Smooth muscle cell (in vitro differentiated cells): ENCODE measurements at regions not wholly inside any gene's neighbourhood (a gene's known extent, or its start where the extent isn't known, plus 50 kb on each side); places are given as distances from the start of the nearest gene placed in this dataset.

ENCODE experiments used
- DNase-seq: peaks from one replicate; lab custom pipeline; 2025; ENCODE audit not compliant: unreplicated experiment; lab: John Stamatoyannopoulos, UW
- H2AFZ ChIP-seq: fragments of 200-600 bp; sonication (generic); 2 replicates; pipeline ENCODE4 v1.6.0; 2016; ENCODE audit warnings: antibody characterized with exemption, low read depth, mild to moderate bottlenecking
- H3F3A ChIP-seq: fragments of 200-600 bp; sonication (generic); 2 replicates; pipeline ENCODE4 v1.6.0; 2017; ENCODE audit warnings: antibody characterized with exemption, low read depth
- H3K27ac ChIP-seq: fragments of 200-600 bp; sonication (generic); 2 replicates; pipeline ENCODE4 v1.5.1; 2016; ENCODE audit warnings: low read depth, mild to moderate bottlenecking
- H3K27me3 ChIP-seq: fragments of 200-600 bp; sonication (generic); 2 replicates; pipeline ENCODE4 v1.6.1; 2016; ENCODE audit warnings: low read depth, mild to moderate bottlenecking
- H3K36me3 ChIP-seq: fragments of 200-600 bp; sonication (generic); 2 replicates; pipeline ENCODE4 v1.5.1; 2016; ENCODE audit warnings: low read depth
- H3K4me1 ChIP-seq: fragments of 200-600 bp; sonication (generic); 2 replicates; pipeline ENCODE4 v1.5.1; 2016; ENCODE audit warnings: low read depth
- H3K4me2 ChIP-seq: fragments of 200-600 bp; sonication (generic); 2 replicates; pipeline ENCODE4 v1.6.0; 2016; ENCODE audit warnings: mild to moderate bottlenecking
- H3K4me3 ChIP-seq: fragments of 200-600 bp; sonication (generic); 2 replicates; pipeline ENCODE4 v1.5.1; 2016; ENCODE audit warnings: mild to moderate bottlenecking
- H3K79me2 ChIP-seq: fragments of 200-600 bp; sonication (generic); 2 replicates; pipeline ENCODE4 v1.6.0; 2016; ENCODE audit warnings: low read depth, mild to moderate bottlenecking
- H3K9ac ChIP-seq: fragments of 200-600 bp; sonication (generic); 2 replicates; pipeline ENCODE4 v1.6.0; 2016; ENCODE audit warnings: low read depth
- H3K9me3 ChIP-seq: fragments of 200-600 bp; sonication (generic); replicated peaks from 2 replicates; pipeline ENCODE4 v1.5.1; 2016; ENCODE audit warnings: low read depth
- H4K20me1 ChIP-seq: fragments of 200-600 bp; sonication (generic); 2 replicates; pipeline ENCODE4 v1.6.0; 2016; ENCODE audit warnings: low read depth
- CTCF ChIP-seq: fragments of 200-600 bp; sonication (generic); IDR thresholded peaks from 2 replicates; pipeline ENCODE4 v1.5.1; 2017; ENCODE audit warnings: borderline replicate concordance, mild to moderate bottlenecking, antibody characterized with exemption; ENCODE audit not compliant: insufficient read depth, poor library complexity, severe bottlenecking
- WGBS: methylation state at CpG from one replicate; pipeline ENCODE4 v1.1.7; 2016; ENCODE audit warnings: low lambda C conversion rate; 5-methylcytosine and 5-hydroxymethylcytosine counted together

DNA sequence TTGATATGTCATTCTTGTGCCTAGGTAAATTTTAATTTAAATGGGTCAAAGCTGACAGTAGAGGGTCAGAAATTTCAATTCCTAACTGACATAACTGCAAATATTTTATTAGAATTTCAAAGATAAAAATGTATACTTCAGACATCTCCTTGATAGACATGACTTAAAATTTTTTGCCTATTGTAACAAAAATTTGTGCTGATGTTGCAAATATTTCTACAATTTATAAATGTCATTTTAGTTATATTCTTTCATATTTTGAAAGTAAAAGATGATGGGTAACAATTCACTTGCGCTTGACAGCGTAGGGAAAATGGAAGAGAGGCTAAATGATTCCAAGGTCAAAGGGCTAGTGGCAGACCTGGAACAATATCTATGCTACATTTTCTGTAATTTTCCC is 220.3 kb upstream of the ST8SIA4 start:
- H3K27ac ChIP-seq, result no peak overlapping the region
- no peak overlapping the region for H3K4me3 ChIP-seq
- no peaks in the 10 kb centered on the region for H3K9me3 ChIP-seq
- no peaks in the 10 kb centered on the region for H3K4me1 ChIP-seq
- TF ChIP-seq CTCF, result no peak
- H4K20me1 ChIP-seq, result no peaks in the 10 kb centered on the region
- H3K36me3 ChIP-seq, result no peaks in the 10 kb centered on the region
- no peaks in the 10 kb centered on the region for H3F3A ChIP-seq
- H2AFZ ChIP-seq, result no peak overlapping the region
- 97% methylated on average over 2 of the region's 2 CpGs for WGBS
- H3K27me3 ChIP-seq, result no peaks in the 10 kb centered on the region
- no peak overlapping the region for H3K4me2 ChIP-seq
- no peak overlapping the region for H3K9ac ChIP-seq
- H3K79me2 ChIP-seq, result no peaks in the 10 kb centered on the region
- DNase-seq, result no peak

GRCh38 chr5:101112645-101113044 is 209.6 kb upstream of the ST8SIA4 start:
- no peak overlapping the region for H3K4me3 ChIP-seq
- no peak for DNase-seq
- H3F3A ChIP-seq, result no peaks in the 10 kb centered on the region
- no peaks in the 10 kb centered on the region for H3K9me3 ChIP-seq
- H3K9ac ChIP-seq, result no peak overlapping the region
- H2AFZ ChIP-seq, result no peak overlapping the region
- no peaks in the 10 kb centered on the region for H4K20me1 ChIP-seq
- H3K79me2 ChIP-seq, result no peaks in the 10 kb centered on the region
- no peaks in the 10 kb centered on the region for H3K36me3 ChIP-seq
- H3K4me2 ChIP-seq, result no peak overlapping the region
- TF ChIP-seq CTCF, result no peak
- H3K27me3 ChIP-seq, result no peaks in the 10 kb centered on the region
- no peaks in the 10 kb centered on the region for H3K4me1 ChIP-seq
- no peak overlapping the region for H3K27ac ChIP-seq

DNA sequence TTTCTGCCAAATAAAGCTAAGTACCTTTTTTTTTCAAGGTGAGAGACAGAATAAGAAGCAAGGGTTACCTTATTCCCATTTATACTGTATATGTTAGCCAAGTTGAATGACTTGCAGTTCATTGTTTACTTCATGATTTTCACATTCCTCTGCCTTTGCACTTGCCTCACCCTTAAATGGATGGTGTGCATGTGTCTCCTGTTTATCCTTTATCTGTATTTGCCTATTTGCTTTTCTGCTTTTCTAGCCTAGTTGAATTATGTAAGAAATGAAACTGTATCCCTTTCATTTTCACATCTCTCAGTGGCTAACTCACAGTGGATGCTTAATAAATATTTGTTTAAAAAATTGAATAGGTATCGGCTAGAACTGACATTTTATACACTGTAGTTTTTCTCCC is 200.8 kb upstream of the ST8SIA4 start:
- no peaks in the 10 kb centered on the region for H4K20me1 ChIP-seq
- H2AFZ ChIP-seq, result no peak overlapping the region
- H3K27me3 ChIP-seq, result no peaks in the 10 kb centered on the region
- H3K4me1 ChIP-seq, result no peaks in the 10 kb centered on the region
- no peak for TF ChIP-seq CTCF
- no peaks in the 10 kb centered on the region for H3K79me2 ChIP-seq
- H3K4me2 ChIP-seq, result no peak overlapping the region
- no peak overlapping the region for H3K9ac ChIP-seq
- no peaks in the 10 kb centered on the region for H3K36me3 ChIP-seq
- 95% methylated on average over 1 of the region's 1 CpG for WGBS
- no peaks in the 10 kb centered on the region for H3K9me3 ChIP-seq
- H3K4me3 ChIP-seq, result no peak overlapping the region
- no peak for DNase-seq
- H3K27ac ChIP-seq, result no peak overlapping the region
- H3F3A ChIP-seq, result no peaks in the 10 kb centered on the region

- Histone ChIP-seq H3K4me2 (no peak overlapping the region), H3K4me1 (no peaks in the 10 kb centered on the region), H3K4me3 (no peak overlapping the region), H3K9ac (no peak overlapping the region), H3K36me3 (no peaks in the 10 kb centered on the region), H4K20me1 (no peaks in the 10 kb centered on the region), H3F3A (no peaks in the 10 kb centered on the region), H3K27ac (no peak overlapping the region), H3K79me2 (no peaks in the 10 kb centered on the region), H3K9me3 (no peaks in the 10 kb centered on the region), H2AFZ (no peak overlapping the region), H3K27me3 (no peaks in the 10 kb centered on the region)
- TF ChIP-seq CTCF, result no peak
- no peak for DNase-seq
Observed at GRCh38 chr5:101102506-101102905, 199.4 kb upstream of the ST8SIA4 start.
